HEK293 (cell line): ENCODE measurements at regions not wholly inside any gene's neighbourhood (a gene's known extent, or its start where the extent isn't known, plus 50 kb on each side); places are given as distances from the start of the nearest gene placed in this dataset.

ENCODE experiments used
- CTCF ChIA-PET: fragments of 350-600 bp; formaldehyde crosslinking; extraction: SDS; loops from one replicate; lab custom pipeline; 2021; ENCODE audit warnings: antibody characterized with exemption; lab: Yijun Ruan, JAX
- POLR2A ChIA-PET: fragments of 300-600 bp; formaldehyde crosslinking; extraction: SDS; loops from one replicate; lab custom pipeline; 2020; ENCODE audit warnings: antibody characterized with exemption, inconsistent platforms; lab: Yijun Ruan, JAX
- H3K27ac ChIP-seq: fragments of 200-500 bp; sonication (Bioruptor generic); 2 replicates; pipeline ENCODE4 v1.5.1; 2014; ENCODE audit warnings: low read depth, low read length, control low read depth, inconsistent platforms; ENCODE audit errors: extremely low read depth
- H3K36me3 ChIP-seq, 2 experiments: fragments of 200-500 bp in 1 of 2; sonication (Bioruptor generic) in 1 of 2; 1 replicate in 1 of 2; 2 replicates in 1 of 2; pipeline ENCODE4 v1.5.1; 2014 to 2017; ENCODE audit warnings: inconsistent platforms in 2 of 2, low read length in 2 of 2; ENCODE audit not compliant: control insufficient read depth in 2 of 2, insufficient read depth in 1 of 2
- H3K4me1 ChIP-seq: fragments of 200-500 bp; sonication (Bioruptor generic); 2 replicates; pipeline ENCODE4 v1.5.1; 2014; ENCODE audit warnings: mild to moderate bottlenecking, low read length, inconsistent platforms; ENCODE audit not compliant: control insufficient read depth, insufficient read depth
- H3K4me3 ChIP-seq: 2 replicates; pipeline ENCODE4 v1.5.1; 2011; ENCODE audit warnings: low read depth, mild to moderate bottlenecking, control low read depth, low read length, moderate library complexity
- H3K9me3 ChIP-seq: fragments of 200-500 bp; sonication (Bioruptor generic); 2 replicates; pipeline ENCODE4 v1.5.1; 2014; ENCODE audit warnings: low read depth, low read length, inconsistent platforms; ENCODE audit not compliant: control insufficient read depth, insufficient read depth
- BCL11B ChIP-seq: fragments of 450-650 bp; formaldehyde crosslinking; IDR thresholded peaks from 2 replicates; pipeline ENCODE4 v1.5.1; 2016; ENCODE audit warnings: low read depth, missing biosample characterization, missing genetic modification characterization
- EGR2 ChIP-seq: fragments of 450-650 bp; formaldehyde crosslinking; IDR thresholded peaks from 2 replicates; pipeline ENCODE4 v1.5.1; 2016; ENCODE audit warnings: low read depth, missing biosample characterization, missing genetic modification characterization
- GFI1B ChIP-seq: fragments of 450-650 bp; formaldehyde crosslinking; IDR thresholded peaks from 2 replicates; pipeline ENCODE4 v1.5.1; 2016; ENCODE audit warnings: missing biosample characterization, missing genetic modification characterization
- GLIS1 ChIP-seq: fragments of 450-650 bp; formaldehyde crosslinking; IDR thresholded peaks from 2 replicates; pipeline ENCODE4 v1.5.1; 2016; ENCODE audit warnings: missing biosample characterization, missing genetic modification characterization
- KLF8 ChIP-seq: fragments of 450-650 bp; formaldehyde crosslinking; IDR thresholded peaks from 2 replicates; pipeline ENCODE4 v1.5.1; 2016; ENCODE audit warnings: missing biosample characterization, missing genetic modification characterization
- SCRT2 ChIP-seq: fragments of 450-650 bp; formaldehyde crosslinking; IDR thresholded peaks from 2 replicates; pipeline ENCODE4 v1.5.1; 2016; ENCODE audit warnings: missing biosample characterization, missing genetic modification characterization
- YY1 ChIP-seq: fragments of 450-650 bp; formaldehyde crosslinking; IDR thresholded peaks from 2 replicates; pipeline ENCODE4 v1.5.1; 2018; ENCODE audit warnings: missing biosample characterization, missing genetic modification characterization
- ZBTB20 ChIP-seq: fragments of 450-650 bp; formaldehyde crosslinking; IDR thresholded peaks from 2 replicates; pipeline ENCODE4 v1.5.1; 2016; ENCODE audit warnings: missing biosample characterization, missing genetic modification characterization
- ZBTB21 ChIP-seq: fragments of 450-650 bp; formaldehyde crosslinking; IDR thresholded peaks from 2 replicates; pipeline ENCODE4 v1.5.1; 2017; ENCODE audit warnings: missing biosample characterization, missing genetic modification characterization
- ZBTB8A ChIP-seq: fragments of 450-650 bp; formaldehyde crosslinking; IDR thresholded peaks from 2 replicates; pipeline ENCODE4 v1.5.1; 2016; ENCODE audit warnings: missing biosample characterization, missing genetic modification characterization
- ZFP37 ChIP-seq: fragments of 450-650 bp; formaldehyde crosslinking; IDR thresholded peaks from 2 replicates; pipeline ENCODE4 v1.5.1; 2016; ENCODE audit warnings: missing biosample characterization, missing genetic modification characterization
- ZNF112 ChIP-seq: fragments of 450-650 bp; formaldehyde crosslinking; IDR thresholded peaks from 2 replicates; pipeline ENCODE4 v1.5.0; 2017; ENCODE audit warnings: missing biosample characterization, missing genetic modification characterization
- ZNF146 ChIP-seq: fragments of 450-650 bp; formaldehyde crosslinking; IDR thresholded peaks from 2 replicates; pipeline ENCODE4 v1.5.1; 2016; ENCODE audit warnings: missing biosample characterization, missing genetic modification characterization
- ZNF202 ChIP-seq: fragments of 450-650 bp; formaldehyde crosslinking; IDR thresholded peaks from 2 replicates; pipeline ENCODE4 v1.5.1; 2016; ENCODE audit warnings: missing biosample characterization, missing genetic modification characterization, borderline replicate concordance
- ZNF274 ChIP-seq, 2 experiments: fragments of 200-500 bp in 1 of 2; fragments of 450-650 bp in 1 of 2; sonication (Bioruptor generic) in 1 of 2; formaldehyde crosslinking in 1 of 2; IDR thresholded peaks; 2 replicates each; pipeline versions ENCODE4 v1.5.1 to v1.6.1; 2014 to 2016; ENCODE audit warnings: borderline replicate concordance in 1 of 2, inconsistent platforms in 1 of 2, low read length in 1 of 2, missing biosample characterization in 1 of 2, missing genetic modification characterization in 1 of 2
- ZNF311 ChIP-seq: fragments of 450-650 bp; formaldehyde crosslinking; IDR thresholded peaks from 2 replicates; pipeline ENCODE4 v1.5.1; 2017; ENCODE audit warnings: missing biosample characterization, missing genetic modification characterization, borderline replicate concordance
- ZNF48 ChIP-seq: fragments of 450-650 bp; formaldehyde crosslinking; IDR thresholded peaks from 2 replicates; pipeline ENCODE4 v1.5.1; 2016; ENCODE audit warnings: missing biosample characterization, missing genetic modification characterization
- ZNF514 ChIP-seq: fragments of 450-650 bp; formaldehyde crosslinking; IDR thresholded peaks from 2 replicates; pipeline ENCODE4 v1.5.1; 2016; ENCODE audit warnings: missing biosample characterization, missing genetic modification characterization
- ZNF76 ChIP-seq: fragments of 450-650 bp; formaldehyde crosslinking; IDR thresholded peaks from 2 replicates; pipeline ENCODE4; 2016; ENCODE audit warnings: low read depth, missing biosample characterization, missing genetic modification characterization, borderline replicate concordance
- ZNF777 ChIP-seq: fragments of 450-650 bp; formaldehyde crosslinking; IDR thresholded peaks from 2 replicates; pipeline ENCODE4 v1.5.1; 2017; ENCODE audit warnings: missing biosample characterization, missing genetic modification characterization, borderline replicate concordance
- ZNF791 ChIP-seq: fragments of 450-650 bp; formaldehyde crosslinking; IDR thresholded peaks from 2 replicates; pipeline ENCODE4 v1.5.1; 2016; ENCODE audit warnings: missing biosample characterization, missing genetic modification characterization
- TF ChIP-seq, protein P1 (sequence below): fragments of 450-650 bp; formaldehyde crosslinking; IDR thresholded peaks from 2 replicates; pipeline ENCODE4 v1.5.1; 2017; ENCODE audit warnings: missing biosample characterization, missing genetic modification characterization
- TF ChIP-seq, protein P2 (sequence below): fragments of 450-650 bp; formaldehyde crosslinking; IDR thresholded peaks from 2 replicates; pipeline ENCODE4 v1.5.1; 2016; ENCODE audit warnings: missing biosample characterization, missing genetic modification characterization
- TF ChIP-seq, protein P3 (sequence below): fragments of 450-650 bp; formaldehyde crosslinking; IDR thresholded peaks from 2 replicates; pipeline ENCODE4 v1.5.1; 2016; ENCODE audit warnings: missing biosample characterization, missing genetic modification characterization

DNA sequence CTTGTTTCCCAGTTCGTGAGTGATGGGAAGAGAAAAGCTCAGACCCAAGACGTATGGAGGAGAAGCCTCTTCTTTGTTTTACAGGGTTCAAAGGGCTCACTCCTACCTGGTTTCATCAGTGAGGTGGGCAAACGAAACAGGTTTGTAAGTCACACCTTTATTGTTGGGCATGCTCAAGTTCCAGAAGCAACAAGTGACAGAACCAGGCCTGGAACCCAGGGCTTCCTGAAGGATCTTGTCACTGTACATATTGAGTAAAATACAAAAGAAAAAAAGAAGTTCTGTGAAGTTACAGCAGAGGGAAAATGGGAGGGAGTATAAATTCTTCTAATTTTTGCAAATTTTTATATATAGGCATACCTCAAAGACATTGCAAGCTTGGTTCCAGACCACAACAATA, 320.9 kb upstream of the PROX1 start:
- ChIA-PET CTCF (interaction anchor here (0.7 kb wide), 1 partner anchor 404 kb away, joined by 4 read pairs; no protein-coding TSS in a partner anchor), POLR2A (no interaction called here)
- no peaks in the 10 kb centered on the region for H3K4me1 ChIP-seq
- no peak overlapping the region for H3K27ac ChIP-seq
- H3K9me3 ChIP-seq, result no peaks in the 10 kb centered on the region
- TF ChIP-seq GLIS1 (tag by site-specific recombination), result no peak
- peak; percentile 59; the same call in 1 of the 2 replicates for TF ChIP-seq SCRT2 (tag by site-specific recombination)
- TF ChIP-seq ZNF274 (IDR thresholded peaks at IDR 0.05; ENCODE audit: low read length), result no peak
- TF ChIP-seq ZNF274 (tag by site-specific recombination; IDR thresholded peaks at IDR 0.05; ENCODE audit: borderline replicate concordance), result no peak
- TF ChIP-seq, all 188 proteins: peak for 1
- Histone ChIP-seq H3K4me3 (no peak overlapping the region), H3K36me3 (no peaks in the 10 kb centered on the region)

DNA sequence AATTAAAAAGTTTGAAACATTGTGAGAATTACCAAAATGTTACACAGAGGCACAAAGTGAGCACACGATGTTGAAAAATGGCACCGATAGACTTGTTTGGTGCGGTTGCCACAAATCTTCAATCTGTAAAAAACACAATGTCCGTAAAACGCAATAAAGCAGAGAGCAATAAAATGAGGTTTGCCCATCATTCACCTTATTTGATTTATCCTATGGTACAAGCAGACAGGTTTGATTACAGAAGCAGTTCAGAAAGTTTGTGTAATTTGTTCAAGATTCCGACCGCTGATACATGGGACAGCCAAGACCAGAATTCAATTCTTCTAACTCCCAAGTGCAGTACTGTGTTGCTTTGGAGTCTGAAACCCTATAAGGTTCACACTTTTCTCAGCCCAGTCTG, 318.3 kb upstream of the PROX1 start:
- POLR2A ChIA-PET, result no interaction called here
- Histone ChIP-seq H3K4me3 (no peak overlapping the region), H3K4me1 (no peaks in the 10 kb centered on the region), H3K27ac (no peak overlapping the region), H3K9me3 (no peaks in the 10 kb centered on the region), H3K36me3 (no peaks in the 10 kb centered on the region)
- CTCF ChIA-PET, result no interaction called here
- TF ChIP-seq EGR2 (no peak), GFI1B (tag by site-specific recombination) (no peak), ZNF112 (tag by site-specific recombination) (no peak), ZNF791 (no peak), ZNF514 (tag by site-specific recombination) (no peak), ZNF311 (tag by site-specific recombination) (no peak), ZFP37 (no peak), ZNF146 (no peak), KLF8 (tag by site-specific recombination) (no peak)
- TF ChIP-seq, protein P1, sequence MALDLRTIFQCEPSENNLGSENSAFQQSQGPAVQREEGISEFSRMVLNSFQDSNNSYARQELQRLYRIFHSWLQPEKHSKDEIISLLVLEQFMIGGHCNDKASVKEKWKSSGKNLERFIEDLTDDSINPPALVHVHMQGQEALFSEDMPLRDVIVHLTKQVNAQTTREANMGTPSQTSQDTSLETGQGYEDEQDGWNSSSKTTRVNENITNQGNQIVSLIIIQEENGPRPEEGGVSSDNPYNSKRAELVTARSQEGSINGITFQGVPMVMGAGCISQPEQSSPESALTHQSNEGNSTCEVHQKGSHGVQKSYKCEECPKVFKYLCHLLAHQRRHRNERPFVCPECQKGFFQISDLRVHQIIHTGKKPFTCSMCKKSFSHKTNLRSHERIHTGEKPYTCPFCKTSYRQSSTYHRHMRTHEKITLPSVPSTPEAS, result no peak

DNA sequence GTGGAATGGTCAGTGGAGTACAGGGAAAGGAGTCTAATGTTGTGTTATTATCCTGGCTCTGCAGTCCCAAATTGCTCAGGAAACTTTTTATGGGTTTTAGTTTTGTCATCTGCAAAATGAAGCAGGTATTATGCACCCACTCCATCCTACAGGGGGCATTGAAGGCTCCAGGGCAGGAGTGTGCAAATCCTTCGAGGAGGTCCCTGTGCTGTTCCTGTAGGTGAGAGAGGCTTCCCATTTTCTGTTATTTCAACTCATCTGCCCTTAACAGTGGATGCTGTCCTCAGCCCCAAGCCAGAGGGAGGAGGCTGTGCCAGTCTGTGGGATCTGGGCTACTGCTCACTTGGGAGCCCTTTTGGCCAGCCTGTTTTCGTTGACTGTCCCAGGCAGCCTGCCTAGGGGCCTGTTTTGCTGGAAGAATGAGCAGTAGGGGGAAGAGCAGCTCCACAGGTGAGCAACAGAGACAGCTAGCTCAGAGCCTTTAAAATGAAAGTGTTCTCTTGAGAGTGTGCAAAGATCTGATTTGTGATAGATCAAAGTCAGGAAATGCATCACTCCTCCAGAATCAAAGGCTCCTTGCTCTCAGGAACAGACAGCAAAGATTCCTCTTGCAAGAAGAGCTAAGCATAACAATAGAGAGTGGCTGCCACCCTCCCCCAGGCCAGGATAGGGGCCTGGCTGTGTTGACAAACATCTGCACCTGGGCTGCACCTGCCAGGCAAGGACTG, 317.6 kb upstream of the PROX1 start:
- no peaks in the 10 kb centered on the region for H3K36me3 ChIP-seq
- no peak overlapping the region for H3K4me3 ChIP-seq
- CTCF ChIA-PET, result no interaction called here
- no peaks in the 10 kb centered on the region for H3K9me3 ChIP-seq
- no peak for TF ChIP-seq ZNF76 (tag by site-specific recombination)
- no peak for TF ChIP-seq ZNF202 (tag by site-specific recombination)
- TF ChIP-seq ZBTB21 (tag by site-specific recombination), result no peak
- TF ChIP-seq SCRT2 (tag by site-specific recombination), result 0 out of 2 replicates have a peak, but pooled peaks have one; percentile 11
- no peak for TF ChIP-seq ZBTB8A (tag by site-specific recombination)
- POLR2A ChIA-PET, result no interaction called here
- no peak overlapping the region for H3K27ac ChIP-seq
- no peaks in the 10 kb centered on the region for H3K4me1 ChIP-seq

DNA sequence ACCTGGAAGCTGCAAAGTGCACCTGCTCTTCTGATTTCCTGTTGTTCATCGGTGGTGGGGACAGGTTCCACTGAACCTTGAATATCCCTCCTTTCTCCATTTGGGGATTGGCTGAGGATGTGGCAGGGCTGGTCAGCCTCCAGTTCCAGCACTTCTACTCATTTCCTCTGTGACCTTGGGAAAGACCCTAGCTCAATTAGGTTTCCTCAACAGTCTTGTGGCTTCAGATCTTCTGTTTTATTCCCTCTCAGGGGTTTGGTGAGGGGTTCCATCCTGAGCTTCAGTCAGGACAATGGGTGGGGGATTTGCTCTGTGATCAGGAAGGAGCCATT, 317.1 kb upstream of the PROX1 start:
- POLR2A ChIA-PET, result no interaction called here
- Histone ChIP-seq H3K9me3 (no peaks in the 10 kb centered on the region), H3K36me3 (no peaks in the 10 kb centered on the region), H3K27ac (no peak overlapping the region), H3K4me3 (no peak overlapping the region), H3K4me1 (no peaks in the 10 kb centered on the region)
- CTCF ChIA-PET, result no interaction called here
- no peak for TF ChIP-seq ZBTB20
- TF ChIP-seq ZNF202 (tag by site-specific recombination), result no peak
- TF ChIP-seq BCL11B (tag by site-specific recombination), result no peak
- TF ChIP-seq ZNF777 (tag by site-specific recombination), result no peak
- TF ChIP-seq, protein P2, sequence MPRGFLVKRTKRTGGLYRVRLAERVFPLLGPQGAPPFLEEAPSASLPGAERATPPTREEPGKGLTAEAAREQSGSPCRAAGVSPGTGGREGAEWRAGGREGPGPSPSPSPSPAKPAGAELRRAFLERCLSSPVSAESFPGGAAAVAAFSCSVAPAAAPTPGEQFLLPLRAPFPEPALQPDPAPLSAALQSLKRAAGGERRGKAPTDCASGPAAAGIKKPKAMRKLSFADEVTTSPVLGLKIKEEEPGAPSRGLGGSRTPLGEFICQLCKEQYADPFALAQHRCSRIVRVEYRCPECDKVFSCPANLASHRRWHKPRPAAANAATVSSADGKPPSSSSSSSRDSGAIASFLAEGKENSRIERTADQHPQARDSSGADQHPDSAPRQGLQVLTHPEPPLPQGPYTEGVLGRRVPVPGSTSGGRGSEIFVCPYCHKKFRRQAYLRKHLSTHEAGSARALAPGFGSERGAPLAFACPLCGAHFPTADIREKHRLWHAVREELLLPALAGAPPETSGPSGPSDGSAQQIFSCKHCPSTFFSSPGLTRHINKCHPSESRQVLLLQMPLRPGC (tag by site-specific recombination), result no peak
- TF ChIP-seq YY1 (tag by site-specific recombination), result no peak
- no peak for TF ChIP-seq ZNF48
- TF ChIP-seq ZNF146, result no peak
- TF ChIP-seq, protein P3, sequence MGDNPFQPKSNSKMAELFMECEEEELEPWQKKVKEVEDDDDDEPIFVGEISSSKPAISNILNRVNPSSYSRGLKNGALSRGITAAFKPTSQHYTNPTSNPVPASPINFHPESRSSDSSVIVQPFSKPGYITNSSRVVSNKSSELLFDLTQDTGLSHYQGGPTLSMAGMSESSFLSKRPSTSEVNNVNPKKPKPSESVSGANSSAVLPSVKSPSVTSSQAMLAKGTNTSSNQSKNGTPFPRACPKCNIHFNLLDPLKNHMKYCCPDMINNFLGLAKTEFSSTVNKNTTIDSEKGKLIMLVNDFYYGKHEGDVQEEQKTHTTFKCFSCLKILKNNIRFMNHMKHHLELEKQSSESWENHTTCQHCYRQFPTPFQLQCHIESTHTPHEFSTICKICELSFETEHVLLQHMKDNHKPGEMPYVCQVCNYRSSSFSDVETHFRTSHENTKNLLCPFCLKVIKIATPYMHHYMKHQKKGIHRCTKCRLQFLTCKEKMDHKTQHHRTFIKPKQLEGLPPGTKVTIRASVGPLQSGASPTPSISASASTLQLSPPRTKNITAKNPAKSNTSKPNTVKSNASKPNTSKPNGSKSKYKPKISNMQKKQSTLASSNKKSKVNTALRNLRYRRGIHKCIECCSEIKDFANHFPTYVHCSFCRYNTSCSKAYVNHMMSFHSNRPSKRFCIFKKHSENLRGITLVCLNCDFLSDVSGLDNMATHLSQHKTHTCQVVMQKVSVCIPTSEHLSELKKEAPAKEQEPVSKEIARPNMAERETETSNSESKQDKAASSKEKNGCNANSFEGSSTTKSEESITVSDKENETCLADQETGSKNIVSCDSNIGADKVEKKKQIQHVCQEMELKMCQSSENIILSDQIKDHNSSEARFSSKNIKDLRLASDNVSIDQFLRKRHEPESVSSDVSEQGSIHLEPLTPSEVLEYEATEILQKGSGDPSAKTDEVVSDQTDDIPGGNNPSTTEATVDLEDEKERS (tag by site-specific recombination), result no peak
